Uterus (tissue), 2 donors: ENCODE measurements at regions not wholly inside any gene's neighbourhood (a gene's known extent, or its start where the extent isn't known, plus 50 kb on each side); places are given as distances from the start of the nearest gene placed in this dataset.

Experiments
- CTCF ChIP-seq, 4 experiments: fragments of 200-600 bp in 2 of 4; fragments of 450-650 bp in 2 of 4; sonication (generic) in 2 of 4; IDR thresholded peaks; one replicate each; pipeline ENCODE4 v1.5.1; 2016 to 2019; ENCODE audit warnings: antibody characterized with exemption in 4 of 4, mild to moderate bottlenecking in 2 of 4, moderate library complexity in 1 of 4
- POLR2A ChIP-seq, 2 donors: fragments of 450-650 bp; IDR thresholded peaks; one replicate each; pipeline ENCODE4 v1.6.1; 2016; ENCODE audit warnings: antibody characterized with exemption in 2 of 2, mild to moderate bottlenecking in 1 of 2, moderate library complexity in 1 of 2

- TF ChIP-seq CTCF (IDR thresholded peaks at IDR 0.05) (no peak), POLR2A (IDR thresholded peaks at IDR 0.05) (no peak)
These were observed 523.6 kb upstream of the LMCD1 start for GRCh38 chr3:7978087-7978422.
